GM13977 (cell line): ENCODE measurements at regions not wholly inside any gene's neighbourhood (a gene's known extent, or its start where the extent isn't known, plus 50 kb on each side); places are given as distances from the start of the nearest gene placed in this dataset.

ENCODE experiments used
- DNase-seq: peaks from one replicate; pipeline ENCODE4 v3.0.0; 2012; ENCODE audit warnings: low spot score
- in situ Hi-C: fragments of 300-500 bp; cut with MboI; formaldehyde crosslinking; loops from one replicate; pipeline ENCODE4 v1.12.0; 2022; ENCODE audit warnings: low sequenced_read_pairs, low pct_unique_long_range_greater_than_20kb, mixed read lengths, inconsistent platforms; ENCODE audit not compliant: unreplicated experiment
- TF ChIP-seq, protein P1 (sequence below): IDR thresholded peaks from 2 replicates; pipeline ENCODE4 v1.5.1; 2012; ENCODE audit warnings: mild to moderate bottlenecking, control low read depth; ENCODE audit not compliant: insufficient read depth; ENCODE audit errors: extremely low read depth, missing control alignments

- no peak for DNase-seq
- TF ChIP-seq, protein P1, sequence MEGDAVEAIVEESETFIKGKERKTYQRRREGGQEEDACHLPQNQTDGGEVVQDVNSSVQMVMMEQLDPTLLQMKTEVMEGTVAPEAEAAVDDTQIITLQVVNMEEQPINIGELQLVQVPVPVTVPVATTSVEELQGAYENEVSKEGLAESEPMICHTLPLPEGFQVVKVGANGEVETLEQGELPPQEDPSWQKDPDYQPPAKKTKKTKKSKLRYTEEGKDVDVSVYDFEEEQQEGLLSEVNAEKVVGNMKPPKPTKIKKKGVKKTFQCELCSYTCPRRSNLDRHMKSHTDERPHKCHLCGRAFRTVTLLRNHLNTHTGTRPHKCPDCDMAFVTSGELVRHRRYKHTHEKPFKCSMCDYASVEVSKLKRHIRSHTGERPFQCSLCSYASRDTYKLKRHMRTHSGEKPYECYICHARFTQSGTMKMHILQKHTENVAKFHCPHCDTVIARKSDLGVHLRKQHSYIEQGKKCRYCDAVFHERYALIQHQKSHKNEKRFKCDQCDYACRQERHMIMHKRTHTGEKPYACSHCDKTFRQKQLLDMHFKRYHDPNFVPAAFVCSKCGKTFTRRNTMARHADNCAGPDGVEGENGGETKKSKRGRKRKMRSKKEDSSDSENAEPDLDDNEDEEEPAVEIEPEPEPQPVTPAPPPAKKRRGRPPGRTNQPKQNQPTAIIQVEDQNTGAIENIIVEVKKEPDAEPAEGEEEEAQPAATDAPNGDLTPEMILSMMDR: no peak
- in situ Hi-C loops: no loop called here
Measured at GRCh38 chr15:98383571-98383970, 264.8 kb upstream of the IGF1R start.

DNA sequence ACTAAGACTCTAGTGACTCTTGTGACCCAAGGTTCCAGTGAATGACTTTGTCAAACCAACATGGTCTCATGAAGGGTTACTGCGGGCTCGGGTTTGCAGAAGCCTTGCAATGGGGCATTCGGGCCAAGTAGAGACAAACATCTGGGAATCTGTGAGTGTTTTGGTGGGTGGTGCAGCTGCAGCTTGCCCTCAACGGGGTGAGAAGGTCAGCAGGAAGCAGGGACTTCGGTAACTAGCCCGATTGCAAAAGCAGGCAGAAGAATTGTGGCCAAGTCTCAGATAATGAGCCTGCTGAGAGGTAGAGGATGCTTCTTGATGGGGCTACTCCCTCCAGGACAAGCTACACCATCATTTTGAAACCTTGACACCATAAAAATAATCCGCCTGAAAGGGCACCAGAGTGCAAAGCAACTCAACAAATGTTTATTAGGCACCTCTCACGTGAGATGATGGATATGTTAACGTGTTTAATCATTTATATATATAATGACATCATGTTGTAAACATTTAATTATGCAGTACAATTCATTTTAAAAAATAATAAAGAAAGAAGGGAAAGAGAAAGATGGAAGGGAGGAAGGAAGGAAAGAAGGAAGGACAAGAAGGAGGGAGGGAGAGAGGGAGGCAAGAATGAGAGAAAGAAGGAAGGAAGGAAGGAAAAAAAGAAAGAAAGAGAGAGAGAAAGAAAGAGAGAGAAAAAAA is 263.9 kb upstream of the IGF1R start:
- DNase-seq: no peak
- TF ChIP-seq, protein P1: no peak
- in situ Hi-C loops: no loop called here

DNA sequence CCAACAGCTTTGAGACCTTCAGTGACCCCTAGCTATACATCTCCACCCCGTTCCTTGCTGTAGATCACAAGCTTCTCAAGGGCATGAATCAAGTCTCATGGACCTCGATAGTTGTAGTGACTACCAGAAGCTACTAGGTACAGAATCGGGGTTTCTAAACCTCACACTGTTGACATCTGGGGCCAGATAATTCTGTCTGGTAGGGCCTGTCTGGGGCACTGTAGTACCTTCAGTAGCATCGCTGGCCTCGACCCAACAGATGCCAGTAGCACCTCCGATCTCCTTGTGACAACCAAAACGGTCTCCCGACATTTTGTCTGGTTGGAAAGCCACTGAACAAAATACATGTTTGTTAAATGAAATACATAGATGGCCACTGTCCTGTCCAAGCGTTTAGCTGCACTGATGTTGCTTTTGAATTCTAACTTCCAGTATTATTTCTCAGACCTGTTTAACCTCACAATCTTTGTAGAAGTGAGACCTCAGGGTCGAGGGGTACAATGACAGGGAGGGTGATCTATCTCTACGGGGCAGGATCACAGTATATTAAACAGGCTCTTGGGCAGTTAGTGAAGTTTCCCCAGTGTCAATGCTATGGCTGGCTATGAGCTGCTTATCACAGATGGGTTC is 262.5 kb upstream of the IGF1R start:
- in situ Hi-C loops: no loop called here
- DNase-seq: no peak
- TF ChIP-seq, protein P1: no peak

- DNase-seq: no peak
- TF ChIP-seq, protein P1: no peak
- in situ Hi-C loops: no loop called here
Measured at GRCh38 chr15:98386561-98386960, 261.8 kb upstream of the IGF1R start.

- TF ChIP-seq, protein P1: no peak
- in situ Hi-C loops: no loop called here
- DNase-seq: no peak
Measured at GRCh38 chr15:98387866-98388265, 260.5 kb upstream of the IGF1R start.

GRCh38 chr15:98390946-98391530 is 257.3 kb upstream of the IGF1R start:
- no peak for DNase-seq
- in situ Hi-C loops: no loop called here
- TF ChIP-seq, protein P1: no peak
